Right forelimb (tissue), 1 donor: ENCODE measurements at regions not wholly inside any gene's neighbourhood (a gene's known extent, or its start where the extent isn't known, plus 50 kb on each side); places are given as distances from the start of the nearest gene placed in this dataset.
"Not testable (repeated sequence)": the region's sequence is repeated elsewhere in the genome, so short reads cannot be mapped to it uniquely, and the experiment has no call there.

Experiments
- DNase-seq: peaks from one replicate; pipeline ENCODE4 v3.0.0-alpha.2; 2018

DNA sequence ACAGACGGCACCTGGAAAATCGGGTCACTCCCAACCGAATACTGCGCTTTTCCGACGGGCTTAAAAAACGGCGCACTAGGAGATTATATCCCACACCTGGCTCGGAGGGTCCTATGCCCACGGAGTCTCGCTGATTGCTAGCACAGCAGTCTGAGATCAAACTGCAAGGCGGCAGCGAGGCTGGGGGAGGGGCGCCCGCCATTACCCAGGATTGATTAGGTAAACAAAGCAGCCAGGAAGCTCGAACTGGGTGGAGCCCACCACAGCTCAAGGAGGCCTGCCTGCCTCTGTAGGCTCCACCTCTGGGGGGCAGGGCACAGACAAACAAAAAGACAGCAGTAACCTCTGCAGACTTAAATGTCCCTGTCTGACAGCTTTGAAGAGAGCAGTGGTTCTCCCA, 64.5 kb downstream of the SLC30A10 start:
- not testable (repeated sequence) for DNase-seq

DNA sequence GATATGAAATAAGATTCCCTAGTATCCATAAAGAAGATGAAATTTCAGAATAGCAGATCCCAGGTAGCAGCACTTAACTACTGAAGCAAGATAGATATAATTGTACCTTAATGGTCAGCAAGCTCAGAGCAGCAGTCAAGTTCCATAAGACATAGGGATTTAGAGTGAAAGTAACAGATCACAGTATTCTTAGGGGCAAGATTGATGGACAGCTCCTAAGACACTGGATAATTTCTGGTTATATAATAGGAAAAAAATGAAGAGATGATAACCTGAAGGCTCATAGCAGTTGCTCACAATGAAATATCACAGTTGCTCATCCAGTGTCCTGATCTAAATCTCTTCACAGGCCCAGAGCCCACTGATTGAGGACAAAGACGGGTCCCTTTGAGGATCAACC, 66.0 kb downstream of the SLC30A10 start:
- DNase-seq = no peak

DNA sequence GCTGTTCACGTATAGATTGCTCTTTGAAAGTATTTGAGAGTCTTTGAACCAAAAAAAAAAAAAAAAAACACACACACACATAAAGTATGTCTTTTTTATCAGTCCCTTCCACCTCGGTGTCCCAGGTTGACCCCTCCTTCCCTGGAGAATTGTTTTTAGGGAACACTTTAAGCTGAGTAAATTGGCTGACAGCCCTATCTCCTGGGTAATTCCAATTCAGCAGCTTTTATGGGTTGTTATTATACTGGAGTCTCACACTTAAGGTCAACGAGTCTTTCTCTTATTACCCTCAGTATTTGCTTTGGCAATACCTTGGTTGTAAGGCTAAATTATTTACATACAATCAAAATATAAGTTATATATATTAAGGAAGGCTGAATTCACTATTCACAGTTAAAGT, 69.4 kb downstream of the SLC30A10 start:
- DNase-seq = no peak

DNA sequence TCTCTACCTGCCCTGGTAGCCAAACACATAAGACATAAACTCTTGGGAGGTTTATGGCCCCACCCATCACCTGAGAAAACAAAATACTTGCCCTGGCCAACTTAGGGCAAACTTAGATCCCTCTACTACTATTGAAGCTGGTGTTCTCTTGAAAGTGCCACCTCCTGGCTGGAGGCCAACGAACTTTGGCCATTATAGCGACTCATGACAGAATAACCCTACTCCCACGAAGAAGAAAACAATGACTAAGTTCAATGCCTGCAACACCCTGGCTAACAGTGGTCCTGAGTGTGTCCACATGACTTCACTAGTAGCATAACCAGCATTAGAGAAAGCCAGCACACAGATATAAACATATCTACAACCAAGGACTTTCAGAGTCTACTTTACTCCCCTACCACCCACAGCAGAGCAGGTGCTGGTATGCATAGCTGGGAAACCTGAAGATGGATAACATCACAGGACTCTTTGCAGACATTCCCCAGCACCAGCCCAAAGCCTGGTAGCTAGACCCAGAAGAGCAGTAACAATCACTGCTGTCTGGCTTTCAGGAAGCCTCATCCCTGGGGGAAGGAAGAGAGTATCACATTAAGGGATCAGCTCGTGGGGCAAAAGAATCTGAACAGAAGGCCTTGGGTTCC, 81.0 kb downstream of the SLC30A10 start:
- no peak for DNase-seq

DNA sequence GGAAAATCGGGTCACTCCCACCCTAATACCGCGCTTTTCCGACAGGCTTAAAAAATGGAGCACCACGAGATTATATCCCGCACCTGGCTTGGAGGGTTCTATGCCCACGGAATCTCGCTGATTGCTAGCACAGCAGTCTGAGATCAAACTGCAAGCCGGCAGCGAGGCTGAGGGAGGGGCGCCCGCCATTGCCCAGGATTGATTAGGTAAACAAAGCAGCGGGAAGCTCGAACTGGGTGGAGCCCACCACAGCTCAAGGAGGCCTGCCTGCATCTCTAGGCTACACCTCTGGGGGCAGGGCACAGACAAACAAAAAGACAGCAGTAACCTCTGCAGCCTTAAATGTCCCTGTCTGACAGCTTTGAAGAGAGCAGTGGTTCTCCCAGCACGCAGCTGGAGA, 88.8 kb downstream of the SLC30A10 start:
- not testable (repeated sequence) for DNase-seq

DNA sequence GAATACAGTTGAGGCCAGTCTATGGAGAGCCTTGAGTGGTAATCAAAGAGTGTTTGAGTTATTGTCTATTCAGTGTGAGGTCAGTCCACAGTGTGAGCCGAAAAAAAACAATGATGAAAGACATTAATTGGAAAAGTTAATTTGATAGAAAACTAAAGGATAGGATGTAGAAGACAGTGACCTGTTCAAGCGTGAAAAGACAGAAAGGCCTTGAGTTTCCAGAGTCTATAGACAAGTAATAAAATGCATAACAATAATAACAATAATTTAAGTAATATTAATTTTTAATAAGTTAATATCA, 90.4 kb downstream of the SLC30A10 start:
- DNase-seq = no peak

DNA sequence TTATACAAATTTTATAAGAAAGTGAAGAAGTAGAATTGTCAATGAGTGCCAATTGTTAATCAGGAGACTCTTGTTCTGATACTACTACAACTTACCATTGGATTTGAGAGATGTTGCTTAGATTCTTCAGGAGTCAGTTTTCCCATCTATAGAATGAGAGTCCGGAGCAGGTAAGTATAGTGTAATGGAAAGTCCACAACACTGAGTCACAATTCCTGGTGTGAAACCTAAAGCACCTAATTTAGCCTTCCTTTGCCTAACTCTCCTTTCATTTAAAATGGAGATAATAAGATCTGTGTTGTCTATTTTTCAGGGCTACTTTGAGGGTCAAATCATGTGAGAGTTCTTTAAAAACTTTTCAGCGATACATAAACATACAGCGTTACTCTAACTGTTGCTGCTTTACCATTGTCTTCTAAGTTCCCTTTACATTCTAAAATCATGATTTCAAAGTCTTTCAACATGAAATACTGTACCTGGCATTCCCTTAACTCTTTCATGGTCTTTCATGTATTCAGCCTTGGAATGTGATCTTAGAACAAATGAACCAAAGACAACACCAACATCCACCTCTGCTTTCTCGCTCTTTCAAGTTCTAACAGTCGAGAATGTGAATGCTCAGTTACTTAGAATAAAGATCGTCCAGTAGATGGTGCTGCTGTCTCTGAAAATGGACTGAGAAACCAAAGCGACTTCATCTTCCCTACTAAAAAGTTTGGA, 90.9 kb downstream of the SLC30A10 start:
- DNase-seq = no peak

DNA sequence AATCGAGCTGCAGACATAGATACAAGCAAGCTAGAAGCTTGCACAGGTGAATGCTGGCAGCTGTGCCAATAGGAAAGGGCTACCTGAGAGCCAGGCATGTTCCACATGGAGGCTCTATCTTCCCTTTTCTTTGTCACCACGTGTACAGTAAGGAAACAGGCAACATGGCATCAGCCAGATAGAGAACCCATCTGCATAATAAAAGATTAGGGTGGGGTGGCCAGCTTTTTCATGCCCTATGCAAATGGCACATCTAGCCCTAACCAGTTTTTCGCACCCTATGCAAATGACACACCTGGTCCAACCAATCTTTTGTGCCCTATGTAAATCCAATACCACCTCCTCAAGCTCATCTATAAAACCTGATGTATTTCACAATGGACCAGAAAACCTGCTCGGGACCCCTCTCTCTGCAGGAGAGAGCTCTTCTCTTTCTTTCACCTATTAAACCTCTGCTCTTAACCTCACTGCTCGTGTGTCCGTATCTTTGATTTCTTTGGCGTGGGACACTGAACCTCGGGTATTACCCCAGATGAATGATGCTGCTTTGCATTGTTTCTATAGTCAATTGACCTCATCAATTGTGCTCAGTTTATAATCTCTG, 93.9 kb downstream of the SLC30A10 start:
- DNase-seq = no peak

DNA sequence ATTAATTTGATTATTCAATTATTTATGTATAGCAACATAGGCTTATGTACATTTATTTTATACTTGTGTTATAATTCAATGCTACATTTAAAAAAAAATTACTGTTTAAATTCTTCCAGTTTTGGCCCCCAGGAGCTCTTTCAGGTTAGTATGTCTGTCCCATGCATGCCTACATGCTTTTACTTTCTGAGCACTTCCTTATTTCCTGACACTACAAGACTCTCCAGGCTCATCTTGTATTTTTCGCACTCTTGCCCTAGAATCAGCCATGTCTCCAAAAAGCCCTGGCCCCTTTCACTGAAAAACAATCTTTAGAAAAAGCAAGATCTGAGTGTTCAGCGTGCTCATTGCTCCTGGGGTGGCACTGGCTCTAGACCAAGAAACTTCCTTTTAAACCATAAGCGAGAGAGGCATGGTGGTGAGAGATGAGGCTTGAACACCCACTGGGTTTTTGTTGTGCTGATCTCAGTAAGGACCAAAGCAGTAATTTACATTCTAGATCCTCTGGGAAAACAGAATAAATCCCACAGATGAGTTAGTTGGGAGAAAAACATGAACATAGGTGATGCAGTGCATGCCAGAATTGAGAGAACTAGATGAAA, 95.0 kb downstream of the SLC30A10 start:
- no peak for DNase-seq

DNA sequence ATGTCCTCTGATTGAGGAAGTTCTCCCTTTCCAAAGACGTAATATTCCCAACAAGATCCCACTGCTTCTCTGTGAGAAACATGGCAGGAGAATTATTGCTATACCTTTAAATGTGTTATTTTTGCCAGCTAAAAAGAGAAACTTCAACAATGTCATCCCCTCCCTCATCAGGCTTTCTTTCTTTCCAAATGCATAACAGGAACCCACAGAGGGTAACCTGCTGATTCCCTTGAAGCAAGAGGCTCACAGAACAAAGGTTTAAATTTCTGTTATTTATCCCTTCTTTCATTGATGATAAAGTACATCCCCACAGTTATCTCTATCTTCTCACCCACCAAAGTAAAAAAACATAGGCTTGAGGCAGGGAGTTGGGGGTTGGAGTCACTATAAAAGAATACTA, 102.1 kb downstream of the SLC30A10 start:
- no peak for DNase-seq

DNA sequence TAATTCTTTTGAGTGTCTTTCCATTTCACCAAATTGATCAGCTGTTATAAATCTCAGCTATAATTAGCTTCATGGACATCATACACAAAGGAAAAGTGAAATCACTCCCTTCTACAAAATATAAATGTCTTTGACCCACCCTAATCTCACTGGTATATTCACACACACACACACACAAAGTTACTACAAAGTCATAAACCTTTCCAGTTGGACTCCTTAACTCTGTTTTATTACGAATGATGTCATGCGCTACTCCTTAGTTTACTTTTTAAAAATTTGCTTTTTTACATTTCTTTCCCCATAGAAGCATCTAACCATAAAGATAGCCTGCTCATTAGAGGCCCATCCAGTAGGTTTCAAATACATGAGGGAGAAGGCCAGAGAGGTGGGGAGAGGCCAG, 103.0 kb downstream of the SLC30A10 start:
- DNase-seq = no peak

DNA sequence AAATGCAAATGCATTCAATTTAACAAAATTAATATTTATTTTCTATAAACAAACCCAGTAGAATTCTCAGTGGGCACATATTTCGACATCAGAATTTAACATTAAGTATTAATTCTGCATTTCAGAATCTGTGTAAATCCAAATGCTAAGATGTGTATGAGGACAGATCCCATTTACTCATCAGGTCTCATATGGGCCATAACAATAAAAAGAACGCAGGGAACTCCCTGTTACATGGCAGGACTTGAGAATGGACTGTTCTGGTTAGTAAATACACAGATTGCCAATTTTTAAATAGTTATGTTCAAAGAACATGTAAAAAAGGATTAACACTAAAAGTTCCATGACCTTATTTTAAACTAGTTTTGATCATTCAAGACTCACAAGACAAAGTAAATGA, 104.0 kb downstream of the SLC30A10 start:
- DNase-seq = no peak

DNA sequence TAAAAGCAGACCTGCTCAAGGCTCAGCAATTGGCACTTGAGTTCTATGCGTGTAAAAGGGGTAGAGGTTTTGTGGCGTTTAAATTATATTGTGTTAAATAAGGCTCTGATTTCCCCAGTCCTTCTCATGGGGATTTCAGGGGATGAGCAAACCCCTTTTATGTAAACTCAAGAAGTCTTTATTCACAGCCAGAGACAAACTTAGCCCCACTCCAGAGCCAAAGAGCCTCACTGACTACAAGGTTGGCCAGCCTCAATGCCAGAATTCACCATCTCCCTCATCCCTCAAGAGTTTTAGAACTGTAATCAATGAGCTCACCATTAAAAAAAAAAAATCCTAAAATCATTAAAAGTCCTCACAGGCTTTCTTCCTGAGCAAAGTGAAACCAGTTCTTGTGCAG, 107.8 kb downstream of the SLC30A10 start:
- DNase-seq = no peak

DNA sequence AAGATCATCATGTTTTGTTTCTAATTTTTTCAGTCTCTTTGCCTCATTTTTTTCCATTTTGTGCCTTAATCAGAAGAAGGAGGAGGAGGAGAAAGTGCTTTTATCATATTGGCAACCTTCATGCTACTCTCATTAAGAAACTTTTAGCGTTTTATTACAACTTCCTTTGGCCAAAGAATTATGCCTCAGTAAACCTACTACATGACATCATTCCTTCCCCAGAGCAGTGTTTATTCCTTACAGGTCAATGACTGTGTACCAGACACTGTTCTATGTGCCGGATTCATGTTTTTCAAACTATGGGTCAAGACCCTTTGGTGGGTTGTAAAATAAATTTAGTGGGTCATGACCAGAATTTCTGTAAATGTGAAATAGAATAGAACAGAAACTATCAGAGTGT, 110.4 kb downstream of the SLC30A10 start:
- DNase-seq = no peak

DNA sequence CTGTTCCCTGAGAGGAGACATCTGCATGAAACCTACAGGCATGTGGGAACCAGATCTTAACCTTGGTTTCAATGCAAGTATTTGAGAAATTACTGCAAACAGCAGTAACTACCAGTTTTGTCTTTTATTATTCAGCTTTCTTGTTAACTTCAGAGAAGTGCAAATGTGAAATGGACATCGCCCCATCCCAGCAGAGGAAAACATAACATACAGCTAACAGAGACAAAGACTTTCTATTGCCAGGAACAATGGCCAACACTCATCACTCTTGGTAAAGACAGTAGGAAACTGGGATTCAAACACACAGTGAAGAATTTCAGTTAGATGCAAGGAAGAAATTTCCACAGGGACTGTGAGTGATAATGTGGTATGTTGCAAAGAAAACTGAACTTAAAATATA, 115.1 kb downstream of the SLC30A10 start:
- no peak for DNase-seq

DNA sequence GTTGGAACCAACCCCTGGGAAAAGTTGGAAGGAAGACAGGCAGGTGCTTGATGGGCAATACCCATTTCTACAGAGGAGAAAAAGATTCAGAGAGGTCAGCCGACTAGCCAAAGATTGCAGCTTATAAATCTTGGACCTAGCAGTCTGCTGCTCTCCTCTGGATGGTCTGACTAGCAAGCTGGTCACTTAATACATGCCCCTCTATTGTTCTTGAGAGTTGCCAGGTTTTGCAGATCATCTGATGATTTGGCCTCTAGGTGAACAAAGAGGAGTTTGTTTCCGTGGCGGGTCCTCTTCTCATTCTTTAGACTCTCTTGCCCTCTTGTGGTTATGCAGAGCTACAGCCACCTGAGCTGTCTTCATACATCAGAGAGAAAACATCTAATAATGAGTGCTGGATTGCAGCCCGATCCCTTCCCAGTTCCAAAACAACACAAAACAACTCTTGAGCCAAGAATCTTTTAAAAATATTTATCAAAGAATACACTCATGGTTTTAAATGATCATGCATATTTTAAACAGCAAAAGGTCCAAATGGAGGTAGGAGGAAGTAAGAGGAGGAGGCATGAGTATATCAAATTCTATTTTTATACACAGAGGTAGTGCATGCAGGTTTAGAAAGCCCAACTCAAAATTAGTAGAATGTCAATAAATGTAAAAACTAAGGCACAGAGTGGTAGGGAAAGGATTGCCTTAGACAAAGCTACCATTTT, 115.7 kb downstream of the SLC30A10 start:
- peak; percentile 55 for DNase-seq

DNA sequence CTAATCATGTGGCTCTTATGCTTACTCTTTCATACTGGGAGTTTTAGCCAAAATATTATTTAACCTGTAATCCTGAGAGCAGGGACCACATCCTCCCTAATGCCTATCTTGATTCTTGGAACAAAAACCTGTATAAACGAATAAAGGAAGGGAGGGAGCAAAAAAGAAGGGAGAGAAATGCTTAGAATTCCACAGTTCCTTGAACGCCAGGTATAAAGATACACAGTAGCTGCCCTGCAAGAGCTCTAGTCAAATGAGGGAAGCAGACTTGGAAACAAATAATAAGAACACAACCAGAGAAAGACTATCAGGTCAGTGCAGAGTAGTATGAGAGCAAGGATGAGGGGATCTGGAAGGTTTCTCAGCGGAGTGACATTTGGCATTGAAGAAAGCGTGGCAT, 116.3 kb downstream of the SLC30A10 start:
- no peak for DNase-seq

DNA sequence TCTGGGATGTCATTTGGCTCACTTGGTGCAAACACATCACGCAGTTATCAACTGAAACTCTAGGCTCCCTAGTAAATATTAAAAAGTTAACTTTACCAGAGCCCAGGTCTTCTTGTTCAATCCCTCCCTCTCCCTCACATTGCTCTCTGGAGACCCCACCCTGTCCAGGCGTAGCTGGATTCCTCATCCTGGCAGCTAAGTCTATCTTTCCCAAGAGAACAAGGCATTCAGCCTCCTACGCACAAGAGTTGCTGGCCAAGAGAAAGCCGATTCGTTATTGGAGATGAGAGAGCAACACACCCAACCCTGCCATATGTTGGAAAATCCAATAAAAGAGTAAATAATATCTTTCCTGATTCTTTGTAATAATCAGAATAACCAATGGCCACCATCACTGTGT, 117.9 kb downstream of the SLC30A10 start:
- no peak for DNase-seq

DNA sequence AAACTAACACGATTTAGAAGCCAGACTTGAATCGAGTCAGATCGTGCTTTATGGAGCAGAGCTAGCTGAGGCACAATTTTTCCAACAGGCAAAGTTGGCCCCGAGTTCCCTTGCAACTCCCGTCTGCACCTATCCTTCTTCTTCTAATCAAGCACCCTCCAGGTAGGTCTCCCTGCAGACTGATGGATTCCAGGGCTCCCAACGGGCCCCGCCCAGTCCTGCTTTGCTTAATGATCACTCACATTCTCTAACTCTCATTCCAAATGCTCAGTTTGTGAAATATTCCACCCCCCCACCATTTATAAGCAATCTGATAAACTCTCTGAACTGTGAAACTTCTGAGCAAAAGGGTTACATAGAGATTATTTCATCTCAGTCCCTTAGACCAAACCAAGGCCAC, 119.6 kb downstream of the SLC30A10 start:
- no peak for DNase-seq

DNA sequence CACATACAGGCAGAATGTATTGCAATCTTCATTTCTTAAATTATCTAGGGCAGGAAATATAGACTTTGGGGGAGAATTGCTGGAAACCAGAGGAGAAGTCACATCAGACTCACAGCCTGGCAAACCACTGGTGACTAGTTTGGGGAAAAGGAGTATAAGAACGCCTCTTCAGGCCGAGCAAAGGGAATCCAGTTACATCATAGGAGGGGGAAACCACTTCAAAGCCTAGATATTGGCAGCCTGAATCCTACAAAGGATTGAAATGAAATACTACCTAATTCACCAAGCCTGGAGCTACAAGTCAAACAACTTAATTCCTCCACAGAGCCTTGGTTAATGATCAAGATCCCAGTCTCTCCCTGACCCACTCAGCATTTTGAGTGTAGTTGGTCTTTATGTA, 121.7 kb downstream of the SLC30A10 start:
- DNase-seq = no peak

DNA sequence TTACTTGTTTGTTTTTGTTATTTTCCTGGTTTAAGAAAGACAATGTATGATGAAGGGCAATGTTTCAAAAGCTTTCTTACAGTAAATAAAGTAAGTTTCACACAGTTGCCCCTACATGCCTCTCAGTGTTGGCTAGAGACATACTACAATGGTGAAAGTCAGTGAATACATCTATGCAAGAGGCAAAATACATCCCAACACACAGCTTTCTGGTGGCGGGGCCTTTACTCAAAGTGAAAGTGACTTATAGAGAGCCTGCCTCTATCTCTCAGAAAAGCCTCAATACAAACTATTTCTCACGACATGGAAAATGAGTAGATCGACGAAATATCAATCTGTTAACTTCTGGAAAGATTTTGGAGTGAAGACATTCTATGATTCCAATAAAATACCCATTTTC, 122.3 kb downstream of the SLC30A10 start:
- DNase-seq = no peak

DNA sequence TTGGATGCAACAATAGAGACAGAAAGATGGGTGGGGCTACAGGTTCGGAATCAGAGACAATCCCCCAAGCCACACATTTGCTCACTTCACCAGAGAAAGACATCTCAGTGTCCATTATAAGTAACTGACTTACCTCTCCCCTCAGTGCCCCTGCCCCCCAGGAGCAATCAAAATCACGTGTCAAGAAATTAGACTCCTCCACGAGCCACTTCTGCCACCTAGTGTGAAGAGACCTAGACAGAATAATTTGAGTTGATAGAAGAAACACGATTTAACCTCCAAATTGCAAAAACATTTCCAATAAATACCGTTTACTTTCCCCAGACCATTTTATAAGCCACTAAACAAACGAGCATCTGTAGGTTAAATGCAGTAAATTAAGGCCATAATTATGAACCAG, 123.2 kb downstream of the SLC30A10 start:
- DNase-seq = no peak

DNA sequence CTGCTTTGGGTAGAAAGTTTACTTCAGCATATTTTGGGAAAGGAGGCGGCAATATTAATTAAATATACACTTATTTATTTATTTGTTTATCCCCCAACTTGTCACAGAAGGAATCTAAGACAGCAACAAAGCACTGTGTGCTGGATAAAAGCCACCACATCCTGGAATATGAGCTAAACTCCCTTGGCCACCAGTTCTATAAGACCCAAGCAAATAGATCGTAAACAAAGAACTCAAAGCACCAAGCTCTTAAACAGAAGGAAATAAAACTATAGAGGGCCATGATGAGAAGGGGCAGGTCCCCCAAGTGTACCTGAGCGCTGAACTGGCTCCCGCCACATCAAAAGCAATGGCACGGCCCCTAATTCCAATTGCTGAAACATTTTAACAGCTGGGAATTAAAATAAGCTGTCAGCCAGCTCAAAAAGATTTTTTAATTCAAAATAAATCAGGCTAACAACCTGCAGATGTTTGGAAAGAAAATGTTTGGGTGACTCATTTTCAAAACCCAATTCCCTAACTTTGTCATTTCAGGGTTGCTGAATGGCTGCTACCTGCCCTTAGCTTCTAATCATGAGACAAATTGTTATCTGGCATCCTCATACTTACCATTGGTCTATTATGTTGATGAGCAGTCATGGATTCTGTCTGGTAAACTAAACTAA, 127.1 kb downstream of the SLC30A10 start:
- DNase-seq = no peak
